ENCODE measurements at regions not wholly inside any gene's neighbourhood (a gene's known extent, or its start where the extent isn't known, plus 50 kb on each side); places are given as distances from the start of the nearest gene placed in this dataset.
A peak's percentile ranks its signal among the peaks of the same experiment; 100 is the strongest.

GRCh38 chr2:883260-883802 lies 67.3 kb upstream of the SNTG2 start:
- H3K4me3 Mint-ChIP-seq = no peak overlapping the region
- peaks cover 5% of the 10 kb centered on the region for H3K27me3 Mint-ChIP-seq
- no peaks in the 10 kb centered on the region for H3K9me3 Mint-ChIP-seq
- no peak overlapping the region for H3K27ac Mint-ChIP-seq
- no peaks in the 10 kb centered on the region for H3K36me3 Mint-ChIP-seq
- H3K4me1 Mint-ChIP-seq = no peaks in the 10 kb centered on the region

GRCh38 chr2:881204-881918 lies 69.3 kb upstream of the SNTG2 start:
- Mint-ChIP-seq H3K27me3 (peaks cover 5% of the 10 kb centered on the region), H3K27ac (no peak overlapping the region), H3K9me3 (no peaks in the 10 kb centered on the region), H3K4me3 (no peak overlapping the region), H3K36me3 (no peaks in the 10 kb centered on the region), H3K4me1 (no peaks in the 10 kb centered on the region)

- H3K4me3 Mint-ChIP-seq = no peak overlapping the region
- peaks cover 5% of the 10 kb centered on the region for H3K27me3 Mint-ChIP-seq
- no peaks in the 10 kb centered on the region for H3K9me3 Mint-ChIP-seq
- H3K36me3 Mint-ChIP-seq = no peaks in the 10 kb centered on the region
- H3K4me1 Mint-ChIP-seq = no peaks in the 10 kb centered on the region
- no peak overlapping the region for H3K27ac Mint-ChIP-seq
Measured at GRCh38 chr2:880201-880970, 70.3 kb upstream of the SNTG2 start.

GRCh38 chr2:879540-879939 lies 71.1 kb upstream of the SNTG2 start:
- Mint-ChIP-seq H3K4me1 (no peaks in the 10 kb centered on the region), H3K27me3 (peaks cover 5% of the 10 kb centered on the region), H3K36me3 (no peaks in the 10 kb centered on the region), H3K27ac (no peak overlapping the region), H3K4me3 (no peak overlapping the region), H3K9me3 (no peaks in the 10 kb centered on the region)

GRCh38 chr2:878245-878930 lies 72.3 kb upstream of the SNTG2 start:
- Mint-ChIP-seq H3K36me3 (no peaks in the 10 kb centered on the region), H3K4me3 (no peak overlapping the region), H3K9me3 (no peaks in the 10 kb centered on the region), H3K27me3 (peaks cover 4% of the 10 kb centered on the region), H3K27ac (peak overlapping the region in 1 of 3 donors; percentile 39), H3K4me1 (no peaks in the 10 kb centered on the region)

- Mint-ChIP-seq H3K36me3 (no peaks in the 10 kb centered on the region), H3K27ac (no peak overlapping the region), H3K4me3 (no peak overlapping the region), H3K4me1 (no peaks in the 10 kb centered on the region), H3K9me3 (no peaks in the 10 kb centered on the region), H3K27me3 (peaks cover 3% of the 10 kb centered on the region)
Measured at GRCh38 chr2:877747-878146, 72.9 kb upstream of the SNTG2 start.

- H3K9me3 Mint-ChIP-seq = no peaks in the 10 kb centered on the region
- H3K27ac Mint-ChIP-seq = no peak overlapping the region
- peaks cover 5% of the 10 kb centered on the region for H3K27me3 Mint-ChIP-seq
- H3K36me3 Mint-ChIP-seq = no peaks in the 10 kb centered on the region
- no peaks in the 10 kb centered on the region for H3K4me1 Mint-ChIP-seq
- H3K4me3 Mint-ChIP-seq = no peak overlapping the region
Measured at GRCh38 chr2:875687-876615, 74.7 kb upstream of the SNTG2 start.

- no peaks in the 10 kb centered on the region for H3K9me3 Mint-ChIP-seq
- no peak overlapping the region for H3K4me3 Mint-ChIP-seq
- no peaks in the 10 kb centered on the region for H3K4me1 Mint-ChIP-seq
- no peak overlapping the region for H3K27ac Mint-ChIP-seq
- peaks cover 2% of the 10 kb centered on the region for H3K27me3 Mint-ChIP-seq
- H3K36me3 Mint-ChIP-seq = no peaks in the 10 kb centered on the region
Measured at GRCh38 chr2:873651-874580, 76.7 kb upstream of the SNTG2 start.

GRCh38 chr2:873027-873426 lies 77.6 kb upstream of the SNTG2 start:
- peaks cover 2% of the 10 kb centered on the region for H3K27me3 Mint-ChIP-seq
- H3K4me3 Mint-ChIP-seq = no peak overlapping the region
- no peaks in the 10 kb centered on the region for H3K36me3 Mint-ChIP-seq
- no peaks in the 10 kb centered on the region for H3K4me1 Mint-ChIP-seq
- no peak overlapping the region for H3K27ac Mint-ChIP-seq
- H3K9me3 Mint-ChIP-seq = no peaks in the 10 kb centered on the region

- H3K4me1 Mint-ChIP-seq = no peaks in the 10 kb centered on the region
- H3K36me3 Mint-ChIP-seq = no peaks in the 10 kb centered on the region
- no peak overlapping the region for H3K4me3 Mint-ChIP-seq
- no peak overlapping the region for H3K27ac Mint-ChIP-seq
- H3K27me3 Mint-ChIP-seq = peaks cover 2% of the 10 kb centered on the region
- no peaks in the 10 kb centered on the region for H3K9me3 Mint-ChIP-seq
Measured at GRCh38 chr2:871926-872680, 78.5 kb upstream of the SNTG2 start.

GRCh38 chr2:871175-871727 lies 79.4 kb upstream of the SNTG2 start:
- Mint-ChIP-seq H3K36me3 (no peaks in the 10 kb centered on the region), H3K4me3 (peak overlapping the region in 1 of 4 donors; percentile 51), H3K27me3 (peaks cover 4% of the 10 kb centered on the region), H3K27ac (no peak overlapping the region), H3K4me1 (peaks cover 0 to 2% (median 0%) of the 10 kb centered on the region in 3 donors), H3K9me3 (no peaks in the 10 kb centered on the region)

GRCh38 chr2:870426-870825 lies 80.2 kb upstream of the SNTG2 start:
- no peak overlapping the region for H3K4me3 Mint-ChIP-seq
- peaks cover 5% of the 10 kb centered on the region for H3K27me3 Mint-ChIP-seq
- peaks cover 0 to 2% (median 0%) of the 10 kb centered on the region in 3 donors for H3K4me1 Mint-ChIP-seq
- no peaks in the 10 kb centered on the region for H3K9me3 Mint-ChIP-seq
- H3K36me3 Mint-ChIP-seq = no peaks in the 10 kb centered on the region
- no peak overlapping the region for H3K27ac Mint-ChIP-seq

GRCh38 chr2:869894-870293 lies 80.8 kb upstream of the SNTG2 start:
- Mint-ChIP-seq H3K9me3 (no peaks in the 10 kb centered on the region), H3K4me1 (peaks cover 0 to 2% (median 0%) of the 10 kb centered on the region in 3 donors), H3K4me3 (no peak overlapping the region), H3K27me3 (peaks cover 5% of the 10 kb centered on the region), H3K27ac (peak overlapping the region in 1 of 3 donors; percentile 76), H3K36me3 (no peaks in the 10 kb centered on the region)
